ENCODE measurements at regions not wholly inside any gene's neighbourhood (a gene's known extent, or its start where the extent isn't known, plus 50 kb on each side); places are given as distances from the start of the nearest gene placed in this dataset.

- H3K9me3 ChIP-seq (ENCODE audit: control insufficient read depth, insufficient read depth, low read length) = peaks cover 25% of the 10 kb centered on the region
- no peak overlapping the region for H2BK20ac ChIP-seq (ENCODE audit: low read depth, low read length)
- no peak for DNase-seq
- dilution Hi-C loops (cut with HindIII; ENCODE audit: low sequenced_read_pairs, unreplicated experiment) (no loop called here), intact Hi-C loops (cut with micrococcal nuclease) (no loop called here), in situ Hi-C loops (cut with MboI; ENCODE audit: low sequenced_read_pairs) (no loop called here)
- ATAC-seq (ENCODE audit: low read depth) = no peak
- BruUV-seq (replicated peaks) = no TSS peak
- WGBS, 2 experiments (ENCODE audit: extremely low coverage in 2 of 2, insufficient read length in 1 of 2) = 41% methylated on average over 2 of the region's 8 CpGs; no CpG with 5 or more reads in 1 of the 2 experiments
- H2AFZ ChIP-seq (replicated peaks; ENCODE audit: low read length, poor library complexity) = no peak overlapping the region
- TF ChIP-seq RAD21 (IDR thresholded peaks at IDR 0.05; ENCODE audit: low read length) (no peak), BHLHE40 (IDR thresholded peaks at IDR 0.05; ENCODE audit: low read depth, low read length) (no peak), USF2 (IDR thresholded peaks at IDR 0.05; ENCODE audit: low read depth, low read length) (no peak)
- no peak overlapping the region for H2AK5ac ChIP-seq (ENCODE audit: low read depth, low read length)
- H3K79me1 ChIP-seq (ENCODE audit: low read depth in 1 of 2, low read length in 2 of 2) = no peaks in the 10 kb centered on the region
- no peak overlapping the region for H3K4me3 ChIP-seq (ENCODE audit: insufficient read depth, low read depth, low read length)
- H4K91ac ChIP-seq (ENCODE audit: insufficient read depth, low read depth, low read length) = no peak overlapping the region
- no peak overlapping the region for H3K4me2 ChIP-seq (ENCODE audit: low read depth, low read length)
- no peak overlapping the region for H3K18ac ChIP-seq (ENCODE audit: low read depth, low read length)
- H2BK15ac ChIP-seq (ENCODE audit: low read depth, low read length) = no peak overlapping the region
- no peak overlapping the region for H2BK5ac ChIP-seq (ENCODE audit: low read depth, low read length, poor library complexity, severe bottlenecking)
- H3K4ac ChIP-seq (ENCODE audit: low read depth, low read length) = no peak overlapping the region
- H3K27me3 ChIP-seq (ENCODE audit: control insufficient read depth, insufficient read depth, low read length) = no peaks in the 10 kb centered on the region
- no peak overlapping the region for H3K14ac ChIP-seq (replicated peaks; ENCODE audit: low read depth, low read length)
- H3K56ac ChIP-seq (ENCODE audit: extremely low read depth, insufficient read depth, low read length) = no peak overlapping the region
- no peak overlapping the region for H3K9ac ChIP-seq (ENCODE audit: low read depth, low read length)
- no peak overlapping the region for H4K8ac ChIP-seq (ENCODE audit: low read depth in 2 of 2, low read length in 2 of 2)
- H3K4me1 ChIP-seq (ENCODE audit: control insufficient read depth, insufficient read depth, low read length) = no peaks in the 10 kb centered on the region
- H3K9me1 ChIP-seq (ENCODE audit: insufficient read depth, low read length) = no peaks in the 10 kb centered on the region
- no peak overlapping the region for H3K27ac ChIP-seq (ENCODE audit: insufficient read depth, low read length)
- CTCF ChIA-PET = no interaction called here
- no peaks in the 10 kb centered on the region for H3K36me3 ChIP-seq (ENCODE audit: control insufficient read depth, insufficient read depth, low read length)
- no peak overlapping the region for H3K23ac ChIP-seq (ENCODE audit: low read depth, low read length)
- POLR2A ChIA-PET (ENCODE audit: unreplicated experiment) = no interaction called here
- H2AK9ac ChIP-seq (replicated peaks; ENCODE audit: low read depth, low read length, poor library complexity) = no peak overlapping the region
- no peak overlapping the region for H2BK120ac ChIP-seq (ENCODE audit: low read depth, low read length)
- H4K5ac ChIP-seq (ENCODE audit: low read depth, low read length) = no peak overlapping the region
- H4K20me1 ChIP-seq (ENCODE audit: insufficient read depth, low read length) = no peaks in the 10 kb centered on the region
These were observed 630.3 kb downstream of the TBC1D22A start for GRCh38 chr22:47392729-47393128.

Data from IMR-90 (cell line).